HUES64 (cell line): ENCODE measurements at regions not wholly inside any gene's neighbourhood (a gene's known extent, or its start where the extent isn't known, plus 50 kb on each side); places are given as distances from the start of the nearest gene placed in this dataset.

Experiments
- H3K27ac ChIP-seq: 2 replicates; pipeline ENCODE4 v1.7.0; 2013; ENCODE audit warnings: low read depth, low read length, inconsistent platforms
- H3K27me3 ChIP-seq: 2 replicates; pipeline ENCODE4 v1.6.1; 2013; ENCODE audit warnings: mild to moderate bottlenecking, low read length; ENCODE audit not compliant: insufficient read depth
- H3K36me3 ChIP-seq: 2 replicates; pipeline ENCODE4 v1.6.1; 2013; ENCODE audit warnings: mild to moderate bottlenecking, low read length; ENCODE audit not compliant: insufficient read depth
- H3K4me1 ChIP-seq: 2 replicates; pipeline ENCODE4 v1.6.1; 2013; ENCODE audit warnings: mild to moderate bottlenecking, low read length, moderate library complexity; ENCODE audit not compliant: insufficient read depth
- H3K4me3 ChIP-seq: 2 replicates; pipeline ENCODE4 v1.5.1; 2013; ENCODE audit warnings: mild to moderate bottlenecking, low read length, moderate library complexity
- H3K9ac ChIP-seq: 2 replicates; pipeline ENCODE4 v1.6.1; 2013; ENCODE audit warnings: mild to moderate bottlenecking, low read depth, low read length
- H3K9me3 ChIP-seq: 2 replicates; pipeline ENCODE4 v1.6.1; 2013; ENCODE audit warnings: low read depth, low read length; ENCODE audit not compliant: insufficient read depth
- WGBS: fragments of 150-250, 120-280 bp; methylation state at CpG from one replicate; pipeline ENCODE4 v1.1.7; 2013; ENCODE audit warnings: missing lambda C conversion rate; 5-methylcytosine and 5-hydroxymethylcytosine counted together

DNA sequence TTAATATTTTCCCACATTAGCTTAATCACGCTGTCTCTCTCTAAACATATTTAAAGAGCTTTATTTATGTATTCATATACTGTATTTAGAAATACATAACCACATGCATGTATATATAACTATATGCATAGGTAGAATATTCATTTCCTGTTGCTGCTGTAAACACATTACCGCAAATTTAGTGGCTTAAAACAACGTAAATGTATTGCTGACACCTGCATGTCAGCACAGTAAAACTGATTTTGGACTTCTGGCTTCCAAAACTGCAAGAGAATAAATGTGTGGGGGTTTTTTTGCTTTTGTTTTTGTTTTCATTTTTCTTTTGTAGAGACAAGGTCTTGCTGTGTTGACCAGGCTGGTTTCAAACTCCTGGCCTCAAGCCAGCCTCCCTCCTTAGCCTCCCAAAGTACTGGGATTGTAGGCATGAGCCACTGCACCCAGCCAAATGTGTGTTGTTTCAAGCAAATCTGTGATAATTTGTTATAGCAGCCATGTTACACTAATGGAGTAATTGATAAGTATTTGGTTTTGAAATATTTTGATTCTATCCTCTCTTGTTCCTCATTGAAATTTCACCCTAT, 61.9 kb upstream of the CMKLR1 start:
- Histone ChIP-seq H3K9ac (no peak overlapping the region), H3K4me3 (no peak overlapping the region), H3K4me1 (peaks cover 5% of the 10 kb centered on the region; the same call in 1 of the 2 replicates), H3K27me3 (no peaks in the 10 kb centered on the region), H3K36me3 (no peaks in the 10 kb centered on the region), H3K9me3 (no peaks in the 10 kb centered on the region), H3K27ac (no peak overlapping the region)
- 95% methylated on average over 2 of the region's 3 CpGs for WGBS

DNA sequence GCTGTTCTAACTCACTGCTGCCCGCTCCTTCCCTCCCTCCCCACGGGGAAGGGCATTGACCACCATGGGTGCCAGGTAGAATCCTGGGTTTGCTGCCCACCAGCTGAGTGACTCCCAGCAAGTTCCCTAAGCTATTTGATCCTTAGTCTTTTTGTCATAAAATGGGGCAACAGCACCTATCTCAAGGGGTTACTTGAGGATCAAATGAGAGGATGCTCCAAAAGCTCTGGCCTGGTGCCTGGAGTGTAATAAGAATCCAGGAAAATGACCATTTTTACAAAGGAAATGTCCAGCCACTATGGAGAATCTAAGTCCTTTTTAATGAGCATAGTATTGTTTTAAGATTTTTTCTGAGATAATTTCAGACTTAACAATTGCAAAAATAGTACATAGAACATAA, 61.4 kb upstream of the CMKLR1 start:
- H3K27me3 ChIP-seq = no peaks in the 10 kb centered on the region
- H3K4me1 ChIP-seq = peaks cover 5% of the 10 kb centered on the region; the same call in 1 of the 2 replicates
- no peak overlapping the region for H3K27ac ChIP-seq
- H3K9ac ChIP-seq = no peak overlapping the region
- no peaks in the 10 kb centered on the region for H3K36me3 ChIP-seq
- no peak overlapping the region for H3K4me3 ChIP-seq
- H3K9me3 ChIP-seq = no peaks in the 10 kb centered on the region
- 86% methylated on average over 2 of the region's 2 CpGs for WGBS

GRCh38 chr12:108400056-108400455, 60.9 kb upstream of the CMKLR1 start:
- no peaks in the 10 kb centered on the region for H3K36me3 ChIP-seq
- no peaks in the 10 kb centered on the region for H3K27me3 ChIP-seq
- no peak overlapping the region for H3K4me3 ChIP-seq
- WGBS = 75% methylated on average over 3 of the region's 3 CpGs
- no peak overlapping the region for H3K9ac ChIP-seq
- H3K9me3 ChIP-seq = no peaks in the 10 kb centered on the region
- H3K27ac ChIP-seq = no peak overlapping the region
- H3K4me1 ChIP-seq = peaks cover 5% of the 10 kb centered on the region; the same call in 1 of the 2 replicates

GRCh38 chr12:108399514-108399913, 60.4 kb upstream of the CMKLR1 start:
- no peak overlapping the region for H3K27ac ChIP-seq
- H3K36me3 ChIP-seq = no peaks in the 10 kb centered on the region
- 94% methylated on average over 5 of the region's 5 CpGs for WGBS
- H3K9me3 ChIP-seq = no peaks in the 10 kb centered on the region
- no peak overlapping the region for H3K9ac ChIP-seq
- H3K4me1 ChIP-seq = peaks cover 5% of the 10 kb centered on the region; the same call in 1 of the 2 replicates
- no peak overlapping the region for H3K4me3 ChIP-seq
- H3K27me3 ChIP-seq = no peaks in the 10 kb centered on the region

GRCh38 chr12:108394196-108394595, 55.1 kb upstream of the CMKLR1 start:
- Histone ChIP-seq H3K27ac (no peak overlapping the region), H3K4me3 (no peak overlapping the region), H3K4me1 (peaks cover 10% of the 10 kb centered on the region; the same call in 1 of the 2 replicates), H3K9me3 (no peaks in the 10 kb centered on the region), H3K36me3 (no peaks in the 10 kb centered on the region), H3K9ac (no peak overlapping the region), H3K27me3 (no peaks in the 10 kb centered on the region)
- WGBS = 85% methylated on average over 5 of the region's 5 CpGs

- no peak overlapping the region for H3K9ac ChIP-seq
- peaks cover 10% of the 10 kb centered on the region; the same call in 1 of the 2 replicates for H3K4me1 ChIP-seq
- 93% methylated on average over 5 of the region's 5 CpGs for WGBS
- H3K27ac ChIP-seq = no peak overlapping the region
- H3K36me3 ChIP-seq = no peaks in the 10 kb centered on the region
- no peaks in the 10 kb centered on the region for H3K9me3 ChIP-seq
- H3K27me3 ChIP-seq = no peaks in the 10 kb centered on the region
- H3K4me3 ChIP-seq = no peak overlapping the region
These were observed 53.2 kb upstream of the CMKLR1 start for GRCh38 chr12:108392284-108392683.

GRCh38 chr12:108390495-108391203, 51.5 kb upstream of the CMKLR1 start:
- no peak overlapping the region; the same call in 1 of the 2 replicates for H3K27ac ChIP-seq
- WGBS = 29% methylated on average over 7 of the region's 7 CpGs

DNA sequence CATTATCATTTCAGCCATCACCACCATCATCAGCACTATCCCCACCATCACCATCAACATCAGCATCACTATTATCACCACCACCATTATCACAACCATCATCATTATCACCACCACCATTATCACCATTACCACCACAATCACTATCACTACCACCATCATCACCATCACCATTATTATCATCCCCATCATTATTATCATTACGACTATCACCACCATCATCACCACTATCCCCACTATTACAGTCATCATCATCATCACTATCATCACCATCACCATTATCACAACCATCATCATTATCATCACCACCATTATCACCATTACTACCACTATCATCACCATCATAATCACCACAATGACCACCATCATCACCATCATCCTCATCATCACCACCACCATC, 50.4 kb upstream of the CMKLR1 start:
- Histone ChIP-seq H3K36me3 (no peaks in the 10 kb centered on the region), H3K4me1 (peaks cover 10% of the 10 kb centered on the region; the same call in 1 of the 2 replicates), H3K4me3 (no peak overlapping the region), H3K27ac (no peak overlapping the region), H3K9ac (no peak overlapping the region), H3K27me3 (no peaks in the 10 kb centered on the region), H3K9me3 (peaks cover 9% of the 10 kb centered on the region)
- WGBS = 96% methylated on average over 1 of the region's 1 CpG

More at GRCh38 chr12:108390495-108391203, 51.5 kb upstream of the CMKLR1 start:
- no peak overlapping the region for H3K4me3 ChIP-seq
- H3K36me3 ChIP-seq = no peaks in the 10 kb centered on the region
- no peaks in the 10 kb centered on the region for H3K9me3 ChIP-seq
- no peak overlapping the region for H3K9ac ChIP-seq
- H3K4me1 ChIP-seq = peaks cover 10% of the 10 kb centered on the region; the same call in 1 of the 2 replicates
- H3K27me3 ChIP-seq = no peaks in the 10 kb centered on the region
